KMS-11 (cell line): ENCODE measurements at regions not wholly inside any gene's neighbourhood (a gene's known extent, or its start where the extent isn't known, plus 50 kb on each side); places are given as distances from the start of the nearest gene placed in this dataset.

ENCODE experiments used
- H2AFZ ChIP-seq: fragments of 200-600 bp; sonication (generic); 2 replicates; pipeline ENCODE4 v1.6.1; 2016; ENCODE audit warnings: antibody characterized with exemption, mixed run types, low read depth
- H3K27ac ChIP-seq: fragments of 200-600 bp; sonication (generic); 2 replicates; pipeline ENCODE4 v1.6.1; 2016; ENCODE audit warnings: mild to moderate bottlenecking, mixed run types
- H3K27me3 ChIP-seq: fragments of 200-600 bp; sonication (generic); 2 replicates; pipeline ENCODE4 v1.6.1; 2017; ENCODE audit warnings: mild to moderate bottlenecking, low read depth, mixed run types, moderate library complexity; ENCODE audit not compliant: insufficient read depth
- H3K36me3 ChIP-seq: fragments of 200-600 bp; sonication (generic); 2 replicates; pipeline ENCODE4 v1.6.1; 2017; ENCODE audit warnings: mild to moderate bottlenecking, mixed run types; ENCODE audit not compliant: insufficient read depth
- H3K4me1 ChIP-seq: fragments of 200-600 bp; sonication (generic); 2 replicates; pipeline ENCODE4 v1.6.1; 2016; ENCODE audit warnings: mild to moderate bottlenecking, low read depth, mixed run types; ENCODE audit not compliant: poor library complexity, severe bottlenecking
- H3K4me2 ChIP-seq: fragments of 200-600 bp; sonication (generic); 2 replicates; pipeline ENCODE4 v1.7.0; 2016; ENCODE audit warnings: mild to moderate bottlenecking, mixed run types
- H3K4me3 ChIP-seq: fragments of 200-600 bp; sonication (generic); IDR thresholded peaks from 2 replicates; pipeline ENCODE4 v1.6.1; 2017; ENCODE audit warnings: low read depth, low read length, mixed read lengths; ENCODE audit not compliant: insufficient read depth
- H3K79me2 ChIP-seq: fragments of 200-600 bp; sonication (generic); 2 replicates; pipeline ENCODE4 v1.6.1; 2016; ENCODE audit warnings: low read depth, mixed run types; ENCODE audit not compliant: insufficient read depth
- H3K9ac ChIP-seq: fragments of 200-600 bp; sonication (generic); 2 replicates; pipeline ENCODE4 v1.6.1; 2016; ENCODE audit warnings: mild to moderate bottlenecking, mixed run types
- H4K20me1 ChIP-seq: fragments of 200-600 bp; sonication (generic); 2 replicates; pipeline ENCODE4 v1.6.1; 2016; ENCODE audit warnings: mild to moderate bottlenecking, mixed run types; ENCODE audit not compliant: insufficient read depth
- TF ChIP-seq, protein P1 (sequence below): fragments of 200-600 bp; sonication (generic); conservative IDR thresholded peaks from 2 replicates; pipeline ENCODE4 v1.6.1; 2017; ENCODE audit warnings: low read depth, mild to moderate bottlenecking, antibody characterized with exemption, low read length, moderate library complexity, mixed read lengths

DNA sequence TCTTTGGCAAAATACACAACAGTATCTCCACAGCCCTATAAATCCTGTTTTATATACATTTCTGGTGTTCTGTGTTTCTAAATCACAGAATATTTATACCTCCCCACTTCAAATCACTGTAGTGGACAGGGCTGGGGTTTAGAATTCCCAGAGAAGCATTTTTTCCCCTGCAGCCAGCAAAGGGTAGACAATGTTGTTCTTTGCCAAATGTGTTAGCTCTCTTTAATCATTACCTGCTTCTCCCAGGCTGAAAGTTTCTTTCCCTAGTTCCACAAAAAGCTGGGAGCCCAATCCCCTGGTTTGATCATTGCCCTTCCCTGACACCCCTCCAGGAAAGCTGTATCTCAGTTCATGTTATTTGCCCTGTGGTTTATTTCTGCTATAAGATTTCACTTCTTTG is 520.0 kb upstream of the SPHKAP start:
- Histone ChIP-seq H3K36me3 (no peaks in the 10 kb centered on the region), H3K4me2 (no peak overlapping the region), H3K27me3 (no peaks in the 10 kb centered on the region), H3K9ac (no peak overlapping the region), H3K79me2 (no peaks in the 10 kb centered on the region), H4K20me1 (no peaks in the 10 kb centered on the region), H3K4me3 (no peak overlapping the region), H2AFZ (no peak overlapping the region), H3K27ac (no peak overlapping the region), H3K4me1 (no peaks in the 10 kb centered on the region)
- TF ChIP-seq, protein P1, sequence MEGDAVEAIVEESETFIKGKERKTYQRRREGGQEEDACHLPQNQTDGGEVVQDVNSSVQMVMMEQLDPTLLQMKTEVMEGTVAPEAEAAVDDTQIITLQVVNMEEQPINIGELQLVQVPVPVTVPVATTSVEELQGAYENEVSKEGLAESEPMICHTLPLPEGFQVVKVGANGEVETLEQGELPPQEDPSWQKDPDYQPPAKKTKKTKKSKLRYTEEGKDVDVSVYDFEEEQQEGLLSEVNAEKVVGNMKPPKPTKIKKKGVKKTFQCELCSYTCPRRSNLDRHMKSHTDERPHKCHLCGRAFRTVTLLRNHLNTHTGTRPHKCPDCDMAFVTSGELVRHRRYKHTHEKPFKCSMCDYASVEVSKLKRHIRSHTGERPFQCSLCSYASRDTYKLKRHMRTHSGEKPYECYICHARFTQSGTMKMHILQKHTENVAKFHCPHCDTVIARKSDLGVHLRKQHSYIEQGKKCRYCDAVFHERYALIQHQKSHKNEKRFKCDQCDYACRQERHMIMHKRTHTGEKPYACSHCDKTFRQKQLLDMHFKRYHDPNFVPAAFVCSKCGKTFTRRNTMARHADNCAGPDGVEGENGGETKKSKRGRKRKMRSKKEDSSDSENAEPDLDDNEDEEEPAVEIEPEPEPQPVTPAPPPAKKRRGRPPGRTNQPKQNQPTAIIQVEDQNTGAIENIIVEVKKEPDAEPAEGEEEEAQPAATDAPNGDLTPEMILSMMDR: no peak

DNA sequence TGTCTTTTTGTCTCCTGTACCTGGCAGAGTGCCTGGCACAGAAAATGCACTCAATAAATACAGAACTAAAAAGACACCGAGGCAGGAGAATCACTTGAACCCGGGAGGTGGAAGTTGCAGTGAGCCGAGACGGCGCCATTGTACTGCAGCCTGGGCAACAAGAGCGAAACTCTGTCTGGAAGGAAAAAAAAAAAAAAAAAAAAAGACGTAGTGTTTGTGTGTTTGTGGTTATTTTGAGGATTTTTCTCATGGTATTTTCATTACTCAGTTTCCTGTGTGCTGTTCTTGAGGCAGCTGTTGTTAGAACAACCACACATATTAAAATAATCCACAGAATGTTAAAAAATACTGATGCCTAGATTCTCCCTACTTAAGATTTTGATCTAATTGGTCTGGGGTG is 519.2 kb upstream of the SPHKAP start:
- Histone ChIP-seq H3K27ac (no peak overlapping the region), H2AFZ (no peak overlapping the region)

GRCh38 chr2:228699888-228700287 is 518.4 kb upstream of the SPHKAP start:
- H4K20me1 ChIP-seq: no peaks in the 10 kb centered on the region
- H3K27me3 ChIP-seq: no peaks in the 10 kb centered on the region
- H2AFZ ChIP-seq: no peak overlapping the region
- no peak overlapping the region for H3K27ac ChIP-seq
- H3K9ac ChIP-seq: no peak overlapping the region
- no peak overlapping the region for H3K4me2 ChIP-seq
- H3K36me3 ChIP-seq: no peaks in the 10 kb centered on the region
- TF ChIP-seq, protein P1: no peak
- no peaks in the 10 kb centered on the region for H3K4me1 ChIP-seq
- no peak overlapping the region for H3K4me3 ChIP-seq
- no peaks in the 10 kb centered on the region for H3K79me2 ChIP-seq

More for the DNA sequence above, 519.2 kb upstream of the SPHKAP start:
- no peaks in the 10 kb centered on the region for H3K27me3 ChIP-seq
- H3K36me3 ChIP-seq: no peaks in the 10 kb centered on the region
- TF ChIP-seq, protein P1: no peak
- no peaks in the 10 kb centered on the region for H3K4me1 ChIP-seq
- no peak overlapping the region for H3K4me3 ChIP-seq
- no peaks in the 10 kb centered on the region for H4K20me1 ChIP-seq
- no peak overlapping the region for H3K4me2 ChIP-seq
- no peaks in the 10 kb centered on the region for H3K79me2 ChIP-seq
- H3K9ac ChIP-seq: no peak overlapping the region

DNA sequence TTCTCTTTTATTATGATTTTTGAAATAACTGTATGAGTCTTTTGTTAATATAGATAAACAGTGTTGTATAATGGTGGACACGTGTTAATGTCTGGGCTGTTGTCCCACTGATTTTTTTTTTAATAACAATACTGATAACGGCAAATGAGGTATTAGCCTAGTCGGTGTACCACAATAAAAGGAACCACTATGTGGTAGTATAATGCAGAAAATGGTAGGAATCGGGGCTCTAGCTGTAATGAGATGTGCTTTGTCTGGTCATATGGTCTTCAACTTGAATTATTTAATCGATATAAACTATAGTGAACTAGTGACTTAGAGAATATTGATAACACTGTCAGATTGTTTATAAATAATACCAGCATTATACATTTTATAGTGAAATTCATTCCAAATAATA is 517.9 kb upstream of the SPHKAP start:
- no peak overlapping the region for H3K4me2 ChIP-seq
- no peak overlapping the region for H3K4me3 ChIP-seq
- H2AFZ ChIP-seq: no peak overlapping the region
- no peak overlapping the region for H3K9ac ChIP-seq
- no peaks in the 10 kb centered on the region for H3K36me3 ChIP-seq
- no peaks in the 10 kb centered on the region for H3K27me3 ChIP-seq
- H3K27ac ChIP-seq: no peak overlapping the region
- H4K20me1 ChIP-seq: no peaks in the 10 kb centered on the region
- no peaks in the 10 kb centered on the region for H3K79me2 ChIP-seq
- TF ChIP-seq, protein P1: no peak
- H3K4me1 ChIP-seq: no peaks in the 10 kb centered on the region
